ENCODE measurements at regions not wholly inside any gene's neighbourhood (a gene's known extent, or its start where the extent isn't known, plus 50 kb on each side); places are given as distances from the start of the nearest gene placed in this dataset.

DNA sequence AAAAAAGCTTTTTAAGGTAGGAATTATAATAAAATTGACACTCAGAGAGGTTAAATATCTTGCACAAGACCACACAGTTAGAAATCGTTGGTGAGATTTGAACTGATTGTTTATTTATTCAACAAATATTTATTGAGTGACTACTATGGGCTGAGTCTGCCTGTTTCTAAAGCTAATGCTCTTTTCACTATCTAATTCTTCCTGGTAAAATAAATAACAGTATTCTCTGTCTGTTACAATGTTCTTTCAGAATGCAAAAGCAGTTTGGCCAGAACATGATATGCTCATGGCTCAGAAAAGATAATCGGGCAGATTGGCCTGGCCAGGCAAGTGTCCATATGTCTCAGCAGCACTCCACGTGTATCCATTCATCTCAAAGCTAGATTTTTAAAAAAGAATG, 82.0 kb downstream of the BTG1 start:
- TF ChIP-seq, protein P1, sequence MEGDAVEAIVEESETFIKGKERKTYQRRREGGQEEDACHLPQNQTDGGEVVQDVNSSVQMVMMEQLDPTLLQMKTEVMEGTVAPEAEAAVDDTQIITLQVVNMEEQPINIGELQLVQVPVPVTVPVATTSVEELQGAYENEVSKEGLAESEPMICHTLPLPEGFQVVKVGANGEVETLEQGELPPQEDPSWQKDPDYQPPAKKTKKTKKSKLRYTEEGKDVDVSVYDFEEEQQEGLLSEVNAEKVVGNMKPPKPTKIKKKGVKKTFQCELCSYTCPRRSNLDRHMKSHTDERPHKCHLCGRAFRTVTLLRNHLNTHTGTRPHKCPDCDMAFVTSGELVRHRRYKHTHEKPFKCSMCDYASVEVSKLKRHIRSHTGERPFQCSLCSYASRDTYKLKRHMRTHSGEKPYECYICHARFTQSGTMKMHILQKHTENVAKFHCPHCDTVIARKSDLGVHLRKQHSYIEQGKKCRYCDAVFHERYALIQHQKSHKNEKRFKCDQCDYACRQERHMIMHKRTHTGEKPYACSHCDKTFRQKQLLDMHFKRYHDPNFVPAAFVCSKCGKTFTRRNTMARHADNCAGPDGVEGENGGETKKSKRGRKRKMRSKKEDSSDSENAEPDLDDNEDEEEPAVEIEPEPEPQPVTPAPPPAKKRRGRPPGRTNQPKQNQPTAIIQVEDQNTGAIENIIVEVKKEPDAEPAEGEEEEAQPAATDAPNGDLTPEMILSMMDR (IDR thresholded peaks at IDR 0.05) = no peak
- TF ChIP-seq POLR2A (IDR thresholded peaks at IDR 0.05) (no peak), POLR2AphosphoS5 (IDR thresholded peaks at IDR 0.05) (no peak), EP300 (IDR thresholded peaks at IDR 0.05) (no peak)
